HepG2 (cell line): ENCODE measurements at regions not wholly inside any gene's neighbourhood (a gene's known extent, or its start where the extent isn't known, plus 50 kb on each side); places are given as distances from the start of the nearest gene placed in this dataset.

ENCODE experiments used
- ATF1 ChIP-seq: IDR thresholded peaks from 2 replicates; pipeline ENCODE4 v1.6.1; 2016; ENCODE audit warnings: mild to moderate bottlenecking, control low read depth
- ATF7-NPFF ChIP-seq: sonication (generic); formaldehyde crosslinking; IDR thresholded peaks from 2 replicates; pipeline ENCODE4 v1.8.1; 2023; ENCODE audit warnings: mild to moderate bottlenecking, low read depth, missing genetic modification reagents, moderate library complexity
- BORCS8-MEF2B ChIP-seq: sonication (generic); formaldehyde crosslinking; IDR thresholded peaks from 2 replicates; pipeline ENCODE4 v1.8.0; 2022; ENCODE audit warnings: mild to moderate bottlenecking, missing genetic modification reagents
- CBX1 ChIP-seq: IDR thresholded peaks from one replicate; pipeline ENCODE4 v1.6.1; 2016; ENCODE audit warnings: antibody characterized with exemption, low read depth
- GTF3A ChIP-seq: sonication (generic); formaldehyde crosslinking; conservative IDR thresholded peaks from 2 replicates; pipeline ENCODE4 v1.4.0; 2020; ENCODE audit warnings: mild to moderate bottlenecking, missing genetic modification reagents
- HBP1 ChIP-seq: IDR thresholded peaks from 2 replicates; pipeline ENCODE4 v1.6.1; 2016; ENCODE audit warnings: low read depth, control low read depth
- HES4 ChIP-seq: sonication (generic); formaldehyde crosslinking; IDR thresholded peaks from 2 replicates; pipeline ENCODE4 v1.9.0; 2021; ENCODE audit warnings: mild to moderate bottlenecking, missing genetic modification reagents, borderline replicate concordance
- IKZF4 ChIP-seq: sonication (generic); formaldehyde crosslinking; IDR thresholded peaks from 2 replicates; pipeline ENCODE4 v1.5.1; 2020; ENCODE audit warnings: borderline replicate concordance, mild to moderate bottlenecking, low read depth, missing genetic modification reagents; ENCODE audit errors: not compliant biosample characterization
- ISL2 ChIP-seq: sonication (generic); formaldehyde crosslinking; IDR thresholded peaks from 2 replicates; pipeline ENCODE4 v1.5.0; 2020; ENCODE audit warnings: missing genetic modification reagents
- NKX3-1 ChIP-seq: sonication (generic); formaldehyde crosslinking; IDR thresholded peaks from 2 replicates; pipeline ENCODE4 v1.5.0; 2020; ENCODE audit warnings: missing genetic modification reagents
- SALL2 ChIP-seq: sonication (generic); formaldehyde crosslinking; IDR thresholded peaks from 2 replicates; pipeline ENCODE4 v1.8.1; 2023; ENCODE audit warnings: mild to moderate bottlenecking, missing genetic modification reagents, inconsistent platforms
- SRY ChIP-seq: sonication (generic); formaldehyde crosslinking; IDR thresholded peaks from 2 replicates; pipeline ENCODE4 v1.8.0; 2022; ENCODE audit warnings: mild to moderate bottlenecking, missing genetic modification reagents
- TARDBP ChIP-seq: sonication (generic); formaldehyde crosslinking; IDR thresholded peaks from 2 replicates; pipeline ENCODE4 v1.8.0; 2022; ENCODE audit warnings: mild to moderate bottlenecking, missing genetic modification reagents
- TEAD3 ChIP-seq: optimal IDR thresholded peaks from 2 replicates; pipeline ENCODE3; 2016; ENCODE audit warnings: borderline replicate concordance
- THAP9 ChIP-seq: sonication (generic); formaldehyde crosslinking; IDR thresholded peaks from 2 replicates; pipeline ENCODE4; 2020; ENCODE audit warnings: missing genetic modification reagents, mild to moderate bottlenecking, borderline replicate concordance
- THRA ChIP-seq: sonication (generic); formaldehyde crosslinking; IDR thresholded peaks from 2 replicates; pipeline ENCODE4 v1.4.0; 2020; ENCODE audit warnings: missing genetic modification reagents, borderline replicate concordance
- ZNF18 ChIP-seq: sonication (generic); formaldehyde crosslinking; IDR thresholded peaks from 2 replicates; pipeline ENCODE4 v1.8.0; 2022; ENCODE audit warnings: mild to moderate bottlenecking, missing genetic modification reagents; ENCODE audit not compliant: insufficient replicate concordance
- ZNF263 ChIP-seq: sonication (generic); formaldehyde crosslinking; IDR thresholded peaks from 2 replicates; pipeline ENCODE4 v1.4.0; 2020; ENCODE audit warnings: missing genetic modification reagents
- ZNF264 ChIP-seq: sonication (generic); formaldehyde crosslinking; IDR thresholded peaks from 2 replicates; pipeline ENCODE4 v1.4.0; 2020; ENCODE audit warnings: missing genetic modification reagents
- ZNF446 ChIP-seq: sonication (generic); formaldehyde crosslinking; IDR thresholded peaks from 2 replicates; pipeline ENCODE4 v1.5.0; 2020; ENCODE audit warnings: mild to moderate bottlenecking, missing genetic modification reagents
- ZNF564 ChIP-seq: sonication (generic); formaldehyde crosslinking; IDR thresholded peaks from 2 replicates; pipeline ENCODE4 v1.8.1; 2023; ENCODE audit warnings: mild to moderate bottlenecking, missing genetic modification reagents
- ZNF619 ChIP-seq: sonication (generic); formaldehyde crosslinking; IDR thresholded peaks from 2 replicates; pipeline ENCODE4 v1.4.0; 2020; ENCODE audit warnings: mild to moderate bottlenecking, missing genetic modification reagents
- ZNF768 ChIP-seq: sonication (generic); formaldehyde crosslinking; IDR thresholded peaks from 2 replicates; pipeline ENCODE4 v1.4.0; 2020; ENCODE audit warnings: missing genetic modification reagents

- TF ChIP-seq GTF3A (CRISPR knock-in tag) (no peak), ZNF768 (CRISPR knock-in tag) (peak; percentile 59; the same call in 1 of the 2 replicates), ZNF619 (CRISPR knock-in tag) (no peak), THAP9 (CRISPR knock-in tag) (peak; percentile 33; the same call in 1 of the 2 replicates), ZNF564 (CRISPR knock-in tag) (peak; percentile 99), ATF1 (CRISPR knock-in tag) (no peak), ATF7-NPFF (CRISPR knock-in tag) (peak; percentile 93), ZNF263 (CRISPR knock-in tag) (no peak), ISL2 (no peak; the same call in 1 of the 2 replicates), IKZF4 (CRISPR knock-in tag) (peak; percentile 78), BORCS8-MEF2B (CRISPR knock-in tag) (peak; percentile 69; the same call in 1 of the 2 replicates), HBP1 (CRISPR knock-in tag) (peak; percentile 51; the same call in 1 of the 2 replicates), TEAD3 (peak; percentile 18), ZNF18 (CRISPR knock-in tag) (no peak), TARDBP (CRISPR knock-in tag) (peak; percentile 26; the same call in 1 of the 2 replicates), SRY (CRISPR knock-in tag) (peak; percentile 31; the same call in 1 of the 2 replicates), ZNF446 (CRISPR knock-in tag) (peak; percentile 41; the same call in 1 of the 2 replicates), CBX1 (peak; percentile 98), ZNF264 (CRISPR knock-in tag) (no peak), HES4 (CRISPR knock-in tag) (0 out of 2 replicates have a peak, but pooled peaks have one; percentile 38), THRA (peak; percentile 24; the same call in 1 of the 2 replicates), NKX3-1 (no peak), SALL2 (peak; percentile 81)
Observed at GRCh38 chr22:46035742-46036557, 59.0 kb upstream of the WNT7B start (continued).
